ENCODE measurements at regions not wholly inside any gene's neighbourhood (a gene's known extent, or its start where the extent isn't known, plus 50 kb on each side); places are given as distances from the start of the nearest gene placed in this dataset.

DNA sequence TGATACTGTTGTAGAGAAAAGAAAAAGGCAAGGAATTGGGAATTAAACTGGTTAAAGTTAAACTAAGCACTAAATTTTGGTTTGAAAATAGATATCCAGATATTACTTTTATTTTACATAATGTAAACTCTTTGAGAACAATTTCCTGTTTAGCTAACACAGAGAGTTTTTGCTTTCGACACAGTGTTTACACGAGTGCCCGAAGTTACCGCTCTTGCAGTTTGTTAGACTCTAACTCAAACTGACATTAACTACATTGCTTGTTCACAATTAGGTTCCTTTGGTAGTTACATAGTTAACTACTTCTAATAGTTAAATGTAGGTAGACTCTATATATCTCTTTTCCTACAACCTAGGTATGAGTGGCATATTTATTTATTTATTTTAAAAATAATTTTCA is 117.1 kb upstream of the CHD1 start:
- no peak for TF ChIP-seq EZH2phosphoT487 (IDR thresholded peaks at IDR 0.05; ENCODE audit: borderline replicate concordance, low read length)
- TF ChIP-seq, protein P1, sequence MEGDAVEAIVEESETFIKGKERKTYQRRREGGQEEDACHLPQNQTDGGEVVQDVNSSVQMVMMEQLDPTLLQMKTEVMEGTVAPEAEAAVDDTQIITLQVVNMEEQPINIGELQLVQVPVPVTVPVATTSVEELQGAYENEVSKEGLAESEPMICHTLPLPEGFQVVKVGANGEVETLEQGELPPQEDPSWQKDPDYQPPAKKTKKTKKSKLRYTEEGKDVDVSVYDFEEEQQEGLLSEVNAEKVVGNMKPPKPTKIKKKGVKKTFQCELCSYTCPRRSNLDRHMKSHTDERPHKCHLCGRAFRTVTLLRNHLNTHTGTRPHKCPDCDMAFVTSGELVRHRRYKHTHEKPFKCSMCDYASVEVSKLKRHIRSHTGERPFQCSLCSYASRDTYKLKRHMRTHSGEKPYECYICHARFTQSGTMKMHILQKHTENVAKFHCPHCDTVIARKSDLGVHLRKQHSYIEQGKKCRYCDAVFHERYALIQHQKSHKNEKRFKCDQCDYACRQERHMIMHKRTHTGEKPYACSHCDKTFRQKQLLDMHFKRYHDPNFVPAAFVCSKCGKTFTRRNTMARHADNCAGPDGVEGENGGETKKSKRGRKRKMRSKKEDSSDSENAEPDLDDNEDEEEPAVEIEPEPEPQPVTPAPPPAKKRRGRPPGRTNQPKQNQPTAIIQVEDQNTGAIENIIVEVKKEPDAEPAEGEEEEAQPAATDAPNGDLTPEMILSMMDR (IDR thresholded peaks at IDR 0.05; ENCODE audit: low read depth, low read length, poor library complexity, severe bottlenecking): no peak
